Right kidney (tissue), 1 donor: ENCODE measurements at regions not wholly inside any gene's neighbourhood (a gene's known extent, or its start where the extent isn't known, plus 50 kb on each side); places are given as distances from the start of the nearest gene placed in this dataset.

ENCODE experiments used
- DNase-seq: peaks from one replicate; pipeline ENCODE4 v3.0.0-alpha.2; 2016

DNA sequence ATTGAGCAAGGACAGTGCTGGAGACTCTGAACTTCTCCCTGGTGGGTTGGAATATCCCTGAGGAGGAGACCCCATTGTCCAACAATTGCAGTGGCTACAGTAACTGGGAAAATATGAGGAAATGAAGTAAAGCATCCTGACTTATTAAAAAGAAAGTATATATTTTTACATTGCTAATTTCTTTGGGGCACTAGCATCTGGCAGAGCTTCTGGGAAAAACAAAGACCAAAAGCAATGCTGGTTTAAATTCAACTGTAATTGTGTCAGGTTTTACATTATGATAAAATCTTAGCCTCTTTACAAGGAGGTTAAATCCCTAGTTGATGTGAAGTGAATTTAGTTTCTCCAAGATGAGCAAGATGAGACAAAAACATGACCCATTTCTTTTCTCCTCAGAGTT is 454.0 kb upstream of the RBMS3 start:
- DNase-seq = no peak

DNA sequence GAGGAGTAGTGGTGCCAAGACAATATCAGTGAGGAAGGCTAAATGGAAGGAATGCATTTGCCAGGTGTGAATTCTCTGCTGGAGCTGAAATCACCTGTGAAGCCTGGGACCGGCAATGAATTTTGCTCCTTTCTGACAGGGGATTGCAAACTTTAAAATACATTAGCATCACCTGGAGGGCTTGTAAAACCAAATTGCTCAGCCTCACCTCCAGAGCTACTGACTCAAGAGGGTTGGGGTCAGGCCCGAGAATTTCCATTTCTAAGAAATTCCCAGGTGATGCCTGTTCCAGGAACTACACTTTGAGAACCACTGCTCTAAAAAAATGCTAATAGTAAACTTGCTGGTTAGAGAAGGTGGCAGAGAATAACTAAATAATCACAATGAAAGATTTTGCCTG is 445.6 kb upstream of the RBMS3 start:
- no peak for DNase-seq

DNA sequence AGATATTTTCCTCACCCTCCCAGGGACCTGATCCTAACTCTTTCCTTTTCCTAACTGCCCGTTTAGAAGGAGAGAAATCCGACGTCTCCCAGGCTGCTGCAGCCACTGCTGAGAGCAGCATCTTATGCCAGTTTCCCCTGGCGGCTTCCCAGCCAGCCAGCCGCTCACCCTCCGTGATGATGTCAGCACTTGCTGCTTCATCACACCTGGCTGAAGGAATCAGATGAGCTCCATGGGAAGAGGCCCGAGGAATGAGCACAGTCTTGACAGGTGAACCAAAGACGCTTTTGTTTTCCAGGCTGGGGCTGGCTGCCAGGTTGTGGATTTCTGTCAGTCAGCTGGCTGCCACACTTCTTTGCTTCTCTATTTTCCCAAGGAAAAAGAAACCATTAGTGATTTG is 445.1 kb upstream of the RBMS3 start:
- no peak for DNase-seq

DNA sequence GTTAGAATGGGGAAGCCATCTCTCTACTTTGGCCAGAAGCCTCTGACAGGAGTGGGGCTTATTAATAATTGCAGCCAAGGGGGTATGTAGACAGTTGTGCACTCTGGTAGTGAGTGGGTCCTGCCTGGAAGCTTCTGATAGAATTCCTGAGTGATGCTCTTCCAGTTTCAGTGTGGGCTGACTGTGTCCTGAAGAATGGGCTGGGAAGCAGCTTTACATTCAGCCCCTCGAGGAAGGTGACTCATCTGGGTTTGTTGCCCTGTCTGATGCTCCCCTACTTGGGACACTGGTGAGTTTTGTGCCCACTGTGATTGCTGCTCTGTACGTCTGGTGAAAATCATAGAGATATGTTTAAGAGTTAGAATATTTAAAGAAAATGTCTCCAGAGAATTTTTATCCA is 444.7 kb upstream of the RBMS3 start:
- DNase-seq = no peak

DNA sequence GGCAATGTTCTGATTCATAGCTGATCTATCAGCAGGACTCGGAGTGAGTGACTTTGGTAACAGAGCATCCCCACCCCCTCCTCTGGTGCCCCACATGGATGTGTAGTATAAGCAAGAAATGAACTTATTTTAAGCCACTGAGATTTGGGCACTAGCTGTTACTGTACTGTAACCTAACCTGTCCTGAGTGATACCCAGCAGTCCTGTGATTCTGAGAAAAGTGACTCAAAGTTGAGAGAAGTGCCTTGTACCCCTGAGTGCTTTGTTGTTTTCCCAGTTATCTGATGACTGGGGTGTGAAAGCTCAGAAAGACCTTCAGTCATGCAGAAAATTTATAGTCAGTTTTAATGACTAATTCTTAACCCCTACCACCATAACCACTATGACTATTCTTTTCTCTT is 439.9 kb upstream of the RBMS3 start:
- no peak for DNase-seq

DNA sequence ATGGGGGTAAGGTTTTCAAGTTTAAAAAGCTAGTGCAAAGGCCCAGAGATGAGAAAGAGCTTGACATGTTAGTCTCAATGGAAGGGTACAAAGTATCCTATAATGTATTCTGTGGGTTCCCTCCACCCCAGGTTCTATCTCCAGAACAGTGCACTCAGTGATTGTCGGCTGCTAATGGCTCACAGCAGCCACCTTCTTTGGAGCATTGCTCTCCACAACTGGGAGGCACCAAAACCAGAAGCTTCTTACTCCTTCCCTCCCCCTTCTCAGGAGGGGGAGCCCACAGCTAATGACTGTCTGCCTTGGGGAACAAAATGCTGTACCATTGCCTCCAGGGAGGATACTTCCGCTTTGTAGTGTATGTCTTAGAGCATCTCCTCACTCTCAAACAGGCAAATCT is 439.4 kb upstream of the RBMS3 start:
- DNase-seq = no peak

DNA sequence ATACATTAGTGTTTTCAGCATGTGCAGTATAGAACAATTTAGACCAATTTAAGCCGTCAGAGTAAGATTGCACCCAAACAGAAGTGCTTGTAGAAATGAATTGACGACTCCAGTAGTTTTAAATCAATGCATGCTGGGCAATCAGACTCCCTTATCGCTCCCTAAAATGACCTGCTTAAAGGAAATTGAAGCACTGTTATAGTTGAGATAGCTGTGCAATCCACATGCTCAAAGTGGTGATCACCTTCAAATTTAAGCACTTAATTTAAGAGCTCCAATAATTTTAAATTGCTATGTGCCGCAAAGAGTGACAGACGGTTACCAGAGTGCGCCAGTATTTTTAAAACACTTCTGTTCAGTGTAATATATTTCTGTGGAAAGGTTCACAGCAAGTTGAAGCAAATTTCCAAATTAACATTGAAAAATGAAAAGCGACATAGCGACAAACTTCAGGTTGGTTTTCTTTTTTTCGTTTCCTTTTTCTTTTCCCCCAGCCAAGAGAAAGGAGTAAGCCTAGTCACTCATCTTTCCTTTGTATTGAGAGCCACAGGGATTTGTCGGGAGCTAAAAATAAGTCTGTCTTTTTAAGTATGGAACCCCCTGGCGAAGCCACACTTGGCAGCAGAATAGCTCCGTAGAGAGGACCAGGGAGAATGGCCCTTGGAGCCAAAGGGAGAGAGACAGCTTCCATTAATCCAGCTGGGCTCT is 436.4 kb upstream of the RBMS3 start:
- DNase-seq = no peak

DNA sequence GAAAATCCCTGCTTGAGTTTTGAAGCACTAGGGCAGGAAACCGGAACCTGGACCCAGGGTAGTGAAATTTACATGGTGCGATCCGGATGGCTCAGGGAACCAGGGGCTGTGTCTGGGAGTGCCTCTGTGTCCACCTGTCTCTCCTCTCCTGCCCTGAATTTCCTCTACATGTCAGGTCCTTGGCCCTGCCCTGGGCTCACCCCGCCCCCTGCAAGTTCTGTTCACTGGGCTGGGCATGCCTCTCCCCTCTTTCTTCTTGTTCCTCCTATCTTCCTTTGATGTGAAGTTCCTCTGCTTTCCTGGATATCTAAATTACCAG is 435.9 kb upstream of the RBMS3 start:
- no peak for DNase-seq

DNA sequence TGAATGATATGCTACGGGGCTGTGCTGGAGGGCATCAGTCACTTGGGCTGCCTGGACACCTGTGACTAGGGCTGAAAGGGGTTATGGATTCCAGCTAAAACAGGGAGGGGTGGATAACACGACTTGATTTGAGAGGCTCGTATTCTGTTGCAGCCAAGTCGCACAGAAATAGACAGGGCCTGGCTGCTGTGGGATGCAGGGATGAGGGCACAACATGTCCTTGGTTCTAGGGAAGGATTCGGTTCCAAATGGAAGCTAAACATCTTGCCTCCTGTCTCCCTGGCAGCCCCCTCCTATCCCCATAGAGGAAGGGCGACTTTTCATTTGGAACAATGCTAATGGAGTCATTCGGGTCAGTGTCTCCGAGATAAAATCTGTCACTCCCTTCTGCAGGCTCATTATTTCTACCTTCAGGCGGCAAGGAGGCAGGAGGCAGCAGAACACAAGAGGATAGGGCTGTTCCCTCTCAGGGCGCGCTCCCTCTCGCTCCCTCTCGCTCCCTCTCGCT is 433.8 kb upstream of the RBMS3 start:
- DNase-seq = no peak

DNA sequence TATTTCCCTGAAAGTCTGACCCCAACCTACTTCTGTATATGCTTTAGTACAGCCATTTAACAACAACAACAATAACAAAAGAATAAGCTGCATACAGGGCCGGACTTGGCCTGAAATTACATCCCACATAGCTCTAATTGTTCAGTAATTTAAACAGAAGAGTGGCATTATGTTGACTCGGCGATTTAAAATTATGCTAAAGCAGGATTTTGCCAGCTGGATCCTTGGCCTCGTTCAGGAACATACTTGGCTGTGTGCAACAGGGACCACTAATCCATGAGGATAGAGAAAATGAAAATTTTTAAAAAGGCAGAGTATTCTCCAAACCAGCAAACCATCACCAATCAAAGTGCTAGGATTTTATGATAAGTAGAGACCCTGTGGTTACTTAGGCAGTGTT is 433.1 kb upstream of the RBMS3 start:
- DNase-seq = no peak

DNA sequence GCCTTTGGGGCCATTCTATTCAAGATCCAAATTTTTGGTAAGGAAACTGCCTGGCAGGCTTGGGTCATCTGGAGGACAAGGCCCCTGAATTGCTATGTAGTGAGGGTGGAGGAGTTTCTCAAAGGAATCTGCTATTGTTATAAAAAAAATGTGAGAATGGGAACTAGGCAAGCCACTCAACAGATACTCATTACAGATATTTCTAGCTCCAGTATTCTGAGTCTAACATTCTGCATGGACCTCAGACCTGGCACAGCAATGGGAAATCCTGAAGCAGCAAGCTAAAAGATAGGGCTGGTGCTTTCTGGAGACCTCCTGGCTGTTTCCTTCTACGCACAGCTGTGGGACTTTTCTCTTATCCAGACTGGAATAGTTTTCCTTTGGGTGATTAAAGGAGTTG is 430.7 kb upstream of the RBMS3 start:
- DNase-seq = no peak

DNA sequence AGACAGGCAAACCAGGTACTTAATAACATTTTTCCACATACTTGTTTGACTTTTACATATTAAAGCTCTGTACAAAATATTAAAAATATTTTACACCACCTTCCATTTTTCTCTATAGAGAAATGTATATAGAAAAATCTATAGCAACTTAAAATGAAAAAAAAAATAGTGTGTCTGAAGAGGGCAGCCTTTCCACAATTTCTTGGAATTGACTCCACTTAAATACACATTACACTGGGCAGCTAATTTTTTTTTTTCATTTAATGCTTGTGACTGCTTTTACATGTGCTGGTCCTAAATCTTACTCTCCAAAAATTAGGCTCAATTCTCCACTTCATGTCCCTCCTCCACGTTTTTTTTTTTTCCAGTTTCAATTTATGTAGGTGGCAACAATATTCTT is 427.0 kb upstream of the RBMS3 start:
- no peak for DNase-seq

DNA sequence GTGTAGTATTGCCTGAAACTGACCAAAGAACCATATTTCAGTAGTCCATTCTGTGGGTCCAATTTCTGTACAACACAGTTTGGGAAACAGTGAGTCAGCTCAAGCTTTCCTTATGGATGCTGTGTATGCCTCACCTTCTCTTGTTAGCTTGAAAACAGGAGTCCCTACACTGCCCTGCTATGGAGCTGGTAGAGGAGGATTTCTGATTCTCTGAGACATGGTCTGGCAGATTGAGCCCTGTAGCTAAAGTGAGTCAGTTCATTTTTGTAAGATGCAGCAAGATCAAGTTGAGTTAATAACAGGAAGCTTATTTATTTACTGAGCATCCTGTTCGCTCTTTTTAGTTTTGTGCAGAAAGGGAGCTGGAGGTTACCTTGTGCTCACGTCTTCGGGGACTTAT is 424.1 kb upstream of the RBMS3 start:
- no peak for DNase-seq

DNA sequence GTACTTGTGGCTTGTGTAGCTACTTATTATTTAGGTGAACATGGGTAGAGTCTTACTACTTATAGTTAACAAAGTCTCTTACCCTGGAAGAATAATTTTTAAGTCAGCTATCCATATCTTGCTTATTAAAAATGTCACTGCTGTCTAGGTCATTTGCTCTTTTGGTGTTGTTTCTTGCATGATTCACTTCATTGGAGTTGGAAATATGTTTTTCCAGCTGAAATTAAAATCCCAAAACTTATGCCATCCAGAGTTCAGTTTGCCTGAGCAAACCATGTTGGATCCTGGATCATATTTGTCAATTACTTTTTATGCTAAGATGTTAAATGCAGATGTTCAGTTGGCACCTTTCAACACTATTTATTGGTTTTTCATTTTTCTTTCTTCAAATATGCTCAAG is 421.0 kb upstream of the RBMS3 start:
- DNase-seq = no peak

DNA sequence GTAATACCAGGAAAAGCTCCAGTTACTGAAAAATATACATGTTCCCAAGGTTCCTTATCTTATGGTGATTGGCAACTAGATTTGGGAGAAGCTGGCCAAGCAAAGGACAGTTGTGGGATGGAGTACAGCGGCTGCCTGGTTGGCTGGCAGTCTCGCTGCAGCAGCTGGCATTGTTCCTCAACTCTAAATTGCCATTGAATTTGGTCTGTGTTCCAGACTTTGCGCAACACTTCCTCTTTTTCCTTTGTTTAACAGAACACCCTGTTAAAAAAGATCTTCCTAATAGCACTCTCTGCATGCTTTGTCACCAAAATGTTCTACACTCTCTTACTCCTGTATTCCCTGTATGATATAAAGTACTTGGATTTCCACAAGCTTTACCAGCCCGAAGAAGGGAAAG is 420.6 kb upstream of the RBMS3 start:
- DNase-seq = no peak

DNA sequence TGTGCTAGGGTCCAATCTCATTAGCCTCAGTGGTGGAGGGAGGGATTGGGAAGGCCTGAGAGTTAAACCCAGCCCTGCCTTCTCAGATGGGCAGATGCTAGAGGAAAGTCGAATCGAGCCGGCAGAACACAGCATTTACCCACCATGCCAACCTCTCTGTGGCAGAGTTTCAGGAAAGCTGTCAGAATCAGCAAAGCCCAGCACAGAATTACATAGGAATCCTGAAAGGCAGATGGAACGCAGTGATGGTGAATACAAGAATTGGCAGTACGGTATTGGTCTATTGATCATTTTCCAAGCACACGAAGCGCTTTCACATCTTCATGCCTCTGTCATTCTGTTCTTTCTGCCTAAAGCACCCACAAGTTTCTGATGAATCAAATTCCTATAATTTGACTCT is 417.7 kb upstream of the RBMS3 start:
- DNase-seq = no peak

DNA sequence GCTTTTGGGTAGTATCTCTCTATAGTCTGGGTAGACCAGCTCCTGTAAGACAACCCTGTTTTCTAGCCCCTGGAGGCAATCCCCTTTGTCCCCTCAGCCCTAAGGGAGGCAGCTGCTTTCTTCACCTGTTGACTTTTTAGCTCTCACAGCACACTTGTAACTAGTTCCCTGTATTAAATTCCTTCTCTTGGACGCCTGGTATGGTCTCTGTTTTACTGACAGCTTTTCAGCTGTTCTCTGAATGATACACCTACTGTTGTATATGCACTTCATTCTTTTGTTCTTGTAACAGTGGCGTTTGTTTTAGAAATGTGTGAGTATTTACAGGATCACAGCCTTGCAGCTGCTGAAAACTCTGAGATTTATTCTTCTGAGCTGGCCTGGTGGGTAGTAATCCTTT is 413.0 kb upstream of the RBMS3 start:
- no peak for DNase-seq

DNA sequence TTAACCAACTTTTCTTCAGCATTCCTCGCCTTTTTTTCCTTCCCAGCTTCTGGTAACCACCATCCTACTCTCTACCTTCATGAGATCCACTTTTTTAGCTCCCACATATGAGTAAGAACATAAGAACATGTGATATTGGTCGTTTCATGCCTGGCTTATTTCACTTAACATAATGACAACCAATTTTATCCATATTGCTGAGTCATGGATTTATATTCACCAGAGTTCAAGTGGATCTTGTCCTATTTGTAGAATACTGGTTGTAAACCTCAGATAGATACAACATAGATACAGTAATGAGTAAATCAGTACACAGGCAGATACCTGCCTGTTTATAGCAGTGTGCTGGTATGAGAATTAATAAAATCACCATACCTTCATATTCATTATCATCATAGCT is 412.0 kb upstream of the RBMS3 start:
- no peak for DNase-seq

DNA sequence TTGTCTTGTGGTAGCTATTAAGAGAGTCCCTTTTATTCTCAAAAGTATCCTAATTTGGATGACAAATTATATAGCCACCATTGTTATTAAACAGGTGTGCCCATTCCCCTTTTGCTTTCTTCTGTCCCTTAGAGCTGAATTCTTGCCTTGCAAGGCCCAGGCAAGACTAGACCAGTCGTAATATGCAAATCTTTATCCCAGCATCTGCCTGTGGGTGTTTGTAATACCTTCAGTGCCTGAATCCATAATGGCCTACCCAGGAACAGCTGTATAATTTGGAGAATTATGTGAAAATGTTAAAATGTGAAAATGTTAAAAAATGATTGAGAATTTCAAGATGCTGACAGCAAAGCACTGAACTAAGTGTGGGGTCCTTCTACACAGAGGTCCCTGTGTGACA is 403.0 kb upstream of the RBMS3 start:
- DNase-seq = no peak

DNA sequence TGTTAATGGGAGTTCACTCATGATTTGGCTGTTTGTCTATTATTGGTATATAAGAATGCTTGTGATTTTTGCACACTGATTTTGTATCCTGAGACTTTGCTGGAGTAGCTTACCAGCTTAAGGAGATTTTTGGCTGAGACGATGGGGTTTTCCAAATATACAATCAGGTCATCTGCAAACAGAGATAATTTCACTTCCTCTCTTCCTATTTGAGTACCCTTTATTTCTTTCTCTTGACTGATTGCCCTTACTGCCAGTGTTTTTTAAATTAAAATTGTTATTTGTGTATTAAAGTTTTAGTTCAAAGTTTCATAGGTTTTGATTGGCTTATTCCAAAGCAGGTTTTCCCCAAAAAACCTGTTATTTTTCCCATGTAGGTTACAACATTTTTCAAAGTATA is 390.5 kb upstream of the RBMS3 start:
- no peak for DNase-seq

DNA sequence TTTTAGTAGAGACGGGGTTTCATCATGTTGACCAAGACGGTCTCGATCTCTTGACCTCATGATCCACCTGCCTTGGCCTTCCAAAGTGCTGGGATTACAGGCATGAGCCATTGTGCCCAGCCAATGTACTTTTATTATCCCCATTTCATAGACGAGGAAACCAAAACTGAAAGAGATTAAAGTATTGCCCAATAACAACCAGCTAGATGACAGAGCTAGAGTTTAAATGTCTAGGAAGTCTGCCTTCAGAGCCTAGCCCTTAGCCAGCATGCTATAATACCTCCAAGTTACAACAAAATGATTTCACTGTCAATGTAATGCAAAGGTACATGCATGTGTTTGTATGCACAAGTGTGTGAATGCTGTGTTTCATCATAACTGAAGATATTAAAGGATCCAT is 389.4 kb upstream of the RBMS3 start:
- no peak for DNase-seq

DNA sequence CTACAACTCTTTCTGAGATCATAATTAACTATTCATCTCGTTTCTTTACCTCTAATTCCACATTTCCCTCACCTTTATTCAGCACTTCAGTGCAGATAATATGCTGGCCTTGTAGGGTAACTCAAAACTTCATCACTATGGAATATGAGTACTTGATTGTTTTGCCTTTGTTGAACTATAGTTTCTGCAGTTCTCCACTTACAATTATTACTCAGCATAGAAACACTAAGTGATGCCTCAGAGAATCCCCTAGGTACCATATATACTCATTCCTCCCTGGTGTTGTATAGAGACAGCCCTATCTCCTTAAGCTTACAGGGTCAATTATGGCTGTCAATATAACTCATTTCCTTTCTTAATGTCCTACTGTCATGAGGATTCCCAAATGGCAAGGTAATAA is 380.6 kb upstream of the RBMS3 start:
- no peak for DNase-seq

DNA sequence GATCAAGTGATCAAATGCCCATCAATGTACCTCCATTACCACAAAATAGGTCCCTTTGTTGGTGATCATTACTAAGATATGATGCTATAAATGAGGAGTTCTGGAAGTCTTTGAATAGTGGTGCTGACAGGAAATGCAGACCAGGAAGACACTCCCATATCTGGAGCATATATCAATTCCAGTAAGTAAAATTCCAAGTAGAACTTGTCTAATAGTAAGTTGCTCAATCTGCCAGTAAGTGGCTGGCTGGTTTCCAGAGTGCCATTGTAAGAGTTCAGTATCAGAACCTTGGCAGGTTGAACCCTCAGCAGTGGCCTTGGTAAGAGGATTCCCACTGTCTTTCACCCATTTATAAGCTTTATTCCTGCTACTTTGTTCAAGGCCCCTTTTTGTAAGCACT is 379.9 kb upstream of the RBMS3 start:
- DNase-seq = no peak

DNA sequence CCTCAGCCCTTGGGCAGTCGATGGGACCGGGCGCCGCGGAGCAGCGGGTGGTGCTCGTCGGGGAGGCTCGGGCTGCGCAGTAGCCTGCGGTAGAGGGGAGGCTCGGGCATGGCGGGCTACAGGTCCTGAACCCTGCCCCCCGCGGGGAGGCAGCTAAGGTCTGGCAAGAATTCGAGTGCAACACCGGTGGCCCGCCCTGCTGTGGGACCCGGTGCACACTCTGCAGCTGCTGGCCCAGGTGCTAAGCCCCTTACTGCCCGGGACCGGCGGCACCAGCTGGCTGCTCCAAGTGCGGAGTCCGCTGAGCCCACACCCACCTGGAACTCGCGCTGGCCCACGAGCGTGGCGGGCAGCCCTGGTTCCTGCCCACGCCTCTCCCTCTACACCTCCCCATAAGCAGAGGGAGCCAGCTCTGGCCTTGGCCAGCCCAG is 377.7 kb upstream of the RBMS3 start:
- no peak for DNase-seq

DNA sequence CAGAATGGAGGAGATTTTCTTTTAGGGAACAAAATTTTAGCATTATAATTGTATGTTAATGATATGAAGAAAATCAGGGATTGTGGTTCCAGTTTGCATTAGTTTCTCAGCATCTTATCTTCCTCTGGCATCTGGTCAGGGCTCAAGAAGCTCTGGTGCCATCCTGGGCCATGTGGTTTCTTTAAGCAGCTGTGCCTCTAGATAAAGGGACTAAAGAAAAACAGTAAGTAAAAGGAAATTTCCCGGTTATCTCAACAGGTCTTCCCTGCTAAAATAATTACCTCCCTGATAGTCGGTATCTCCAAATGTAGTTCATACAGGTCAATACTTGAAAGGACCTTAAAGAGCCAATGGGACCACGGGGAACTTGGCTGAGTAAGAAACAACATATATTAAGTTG is 375.1 kb upstream of the RBMS3 start:
- DNase-seq = no peak
